ENCODE measurements at regions not wholly inside any gene's neighbourhood (a gene's known extent, or its start where the extent isn't known, plus 50 kb on each side); places are given as distances from the start of the nearest gene placed in this dataset.

DNA sequence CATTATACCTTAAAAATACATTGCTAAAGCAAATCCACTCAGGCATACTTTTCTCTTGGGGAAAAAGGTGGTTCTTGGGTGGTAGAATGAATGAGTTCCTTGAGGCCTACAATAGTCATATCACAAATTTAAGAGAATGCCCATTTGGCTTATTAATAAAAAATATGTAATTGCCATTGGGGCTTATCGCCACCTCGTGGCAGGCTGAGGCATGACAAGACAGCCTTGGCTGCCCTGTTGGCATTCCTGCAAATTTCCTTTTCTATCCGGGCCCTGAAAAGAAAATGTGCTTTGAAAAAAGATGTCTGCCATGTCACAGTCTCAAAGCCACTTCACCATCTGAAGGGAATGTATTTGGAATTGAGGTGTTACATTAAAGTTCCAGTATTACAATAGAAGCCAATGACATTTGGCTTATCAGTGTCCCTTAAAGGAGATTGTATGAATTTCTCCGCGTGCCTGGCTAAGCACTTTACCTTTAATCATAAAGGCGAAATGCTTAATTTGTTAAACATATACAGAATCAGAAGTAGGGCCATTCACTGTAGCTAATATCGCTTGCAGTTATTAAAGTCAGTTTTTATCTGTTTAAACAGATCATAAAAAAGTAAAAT, 188.3 kb upstream of the ZFP64 start:
- Histone ChIP-seq H4K91ac (replicated peaks; ENCODE audit: insufficient read length, low read length) (no peak overlapping the region), H4K8ac (ENCODE audit: extremely low read depth, insufficient read depth, low read length) (no peak overlapping the region), H2BK5ac (ENCODE audit: low read depth, low read length) (no peak overlapping the region), H3K14ac (ENCODE audit: insufficient read length) (no peak overlapping the region), H3K18ac (ENCODE audit: extremely low read depth, low read length) (no peak overlapping the region), H3K27ac (ENCODE audit: low read depth, low read length) (no peak overlapping the region), H2BK120ac (replicated peaks; ENCODE audit: low read depth, low read length) (no peak overlapping the region), H3K23me2 (ENCODE audit: low read depth, low read length) (no peaks in the 10 kb centered on the region), H4K5ac (ENCODE audit: insufficient read length, low read depth, low read length) (no peak overlapping the region), H2BK15ac (ENCODE audit: low read length) (no peak overlapping the region), H3K4me3 (ENCODE audit: extremely low read depth in 1 of 4, insufficient read depth in 2 of 4, low read depth in 3 of 4, low read length in 4 of 4) (no peak overlapping the region), H3K36me3 (ENCODE audit: control insufficient read depth in 2 of 4, insufficient read depth in 4 of 4, low read length in 3 of 4) (no peaks in the 10 kb centered on the region), H3K27me3 (replicated peaks in 1 of 4; ENCODE audit: control insufficient read depth in 3 of 4, extremely low read depth in 1 of 4, insufficient read depth in 3 of 4, low read length in 3 of 4) (peaks cover 0 to 1% (median 0%) of the 10 kb centered on the region in 4 experiments; a peak in 1 of 7 replicates), H3K9me3 (ENCODE audit: insufficient read depth in 2 of 2, low read depth in 1 of 2, low read length in 1 of 2) (peaks cover 0 to 4% of the 10 kb centered on the region in 2 experiments; a peak in 2 of 4 replicates), H2AFZ (ENCODE audit: low read length) (no peak overlapping the region; the same call in 1 of the 2 replicates), H3K56ac (replicated peaks; ENCODE audit: insufficient read length, low read depth, low read length) (no peak overlapping the region), H3K4ac (replicated peaks; ENCODE audit: insufficient read length, low read depth, low read length) (no peak overlapping the region), H3K79me1 (ENCODE audit: low read depth, low read length) (no peaks in the 10 kb centered on the region), H2BK12ac (ENCODE audit: low read depth, low read length) (no peak overlapping the region), H3K79me2 (ENCODE audit: control insufficient read depth in 1 of 2, insufficient read depth in 2 of 2, low read length in 2 of 2) (no peaks in the 10 kb centered on the region), H2AK5ac (ENCODE audit: low read depth, low read length) (no peak overlapping the region), H4K20me1 (replicated peaks in 1 of 2; ENCODE audit: control insufficient read depth in 1 of 2, insufficient read depth in 2 of 2, low read length in 2 of 2) (no peaks in the 10 kb centered on the region), H3K9ac (replicated peaks in 1 of 4; ENCODE audit: extremely low read depth in 1 of 4, low read depth in 3 of 4, low read length in 3 of 4) (no peak overlapping the region), H3K23ac (ENCODE audit: insufficient read length) (no peak overlapping the region), H2BK20ac (ENCODE audit: low read length) (no peak overlapping the region), H3K4me1 (replicated peaks in 1 of 4; ENCODE audit: control insufficient read depth in 3 of 4, insufficient read depth in 4 of 4, low read length in 3 of 4) (no peaks in the 10 kb centered on the region), H3K4me2 (ENCODE audit: insufficient read depth in 1 of 2, low read depth in 2 of 2, low read length in 2 of 2) (no peak overlapping the region)
- FAIRE-seq (peak; percentile 74), DNase-seq (ENCODE audit: low read depth in 1 of 2, low spot score in 2 of 2) (peak in 1 of 2 experiments; percentile 68)
- CTCF ChIA-PET (ENCODE audit: partially characterized antibody): interaction anchor here (0.9 to 3.0 kb wide), 7 partner anchors 10 to 67 kb away, joined by 3 to 12 read pairs (median 4); no protein-coding TSS in a partner anchor
- WGBS, 2 experiments (ENCODE audit: extremely low coverage in 1 of 2, insufficient coverage in 1 of 2, insufficient read length in 1 of 2, insufficient replicate concordance in 2 of 2, low coverage in 1 of 2, low lambda C conversion rate in 2 of 2, missing lambda C conversion rate in 1 of 2): 58% methylated on average over 7 of the region's 7 CpGs; no CpG with 5 or more reads in 1 of the 2 experiments
- POLR2A ChIA-PET (ENCODE audit: partially characterized antibody): no interaction called here
- TF ChIP-seq BRCA1 (IDR thresholded peaks at IDR 0.05; ENCODE audit: low read depth, low read length) (no peak), KDM4A (IDR thresholded peaks at IDR 0.05; ENCODE audit: low read depth, low read length, severe bottlenecking) (no peak), EP300 (IDR thresholded peaks at IDR 0.05; ENCODE audit: borderline replicate concordance in 1 of 2, low read depth in 2 of 2, low read length in 2 of 2) (no peak), POLR2AphosphoS5 (IDR thresholded peaks at IDR 0.05; ENCODE audit: low read depth, low read length) (no peak), CHD1 (IDR thresholded peaks at IDR 0.05; ENCODE audit: low read depth, low read length) (no peak), YY1 (IDR thresholded peaks at IDR 0.05; ENCODE audit: low read depth, low read length) (0 out of 2 replicates have a peak, but pooled peaks have one; percentile 47), RAD21 (IDR thresholded peaks at IDR 0.05 in 1 of 2, conservative IDR thresholded peaks at IDR 0.05 in 1 of 2; ENCODE audit: low read depth in 2 of 2, low read length in 2 of 2) (peak; percentile 69 to 76), SP2 (IDR thresholded peaks at IDR 0.05; ENCODE audit: low read length) (no peak), SIRT6 (IDR thresholded peaks at IDR 0.05; ENCODE audit: low read length) (no peak), HDAC2 (IDR thresholded peaks at IDR 0.05; ENCODE audit: borderline replicate concordance in 1 of 2, low read depth in 2 of 2, low read length in 2 of 2) (no peak)
- TF ChIP-seq, protein P1, sequence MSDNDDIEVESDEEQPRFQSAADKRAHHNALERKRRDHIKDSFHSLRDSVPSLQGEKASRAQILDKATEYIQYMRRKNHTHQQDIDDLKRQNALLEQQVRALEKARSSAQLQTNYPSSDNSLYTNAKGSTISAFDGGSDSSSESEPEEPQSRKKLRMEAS (IDR thresholded peaks at IDR 0.05): no peak
- TF ChIP-seq, protein P2, sequence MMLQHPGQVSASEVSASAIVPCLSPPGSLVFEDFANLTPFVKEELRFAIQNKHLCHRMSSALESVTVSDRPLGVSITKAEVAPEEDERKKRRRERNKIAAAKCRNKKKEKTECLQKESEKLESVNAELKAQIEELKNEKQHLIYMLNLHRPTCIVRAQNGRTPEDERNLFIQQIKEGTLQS (IDR thresholded peaks at IDR 0.05; ENCODE audit: insufficient read depth, low read depth, low read length): no peak

Measured in H1 (cell line).